GM18873 (cell line): ENCODE measurements at regions not wholly inside any gene's neighbourhood (a gene's known extent, or its start where the extent isn't known, plus 50 kb on each side); places are given as distances from the start of the nearest gene placed in this dataset.
"Not testable (repeated sequence)": the region's sequence is repeated elsewhere in the genome, so short reads cannot be mapped to it uniquely, and the experiment has no call there.

Experiments
- ATAC-seq: cut with Tn5 transposase; IDR thresholded peaks from one replicate; pipeline ENCODE4 v1.9.1; 2021; ENCODE audit warnings: mild to moderate bottlenecking, moderate library complexity, moderate number of reproducible peaks; ENCODE audit not compliant: unreplicated experiment, low FRiP score

DNA sequence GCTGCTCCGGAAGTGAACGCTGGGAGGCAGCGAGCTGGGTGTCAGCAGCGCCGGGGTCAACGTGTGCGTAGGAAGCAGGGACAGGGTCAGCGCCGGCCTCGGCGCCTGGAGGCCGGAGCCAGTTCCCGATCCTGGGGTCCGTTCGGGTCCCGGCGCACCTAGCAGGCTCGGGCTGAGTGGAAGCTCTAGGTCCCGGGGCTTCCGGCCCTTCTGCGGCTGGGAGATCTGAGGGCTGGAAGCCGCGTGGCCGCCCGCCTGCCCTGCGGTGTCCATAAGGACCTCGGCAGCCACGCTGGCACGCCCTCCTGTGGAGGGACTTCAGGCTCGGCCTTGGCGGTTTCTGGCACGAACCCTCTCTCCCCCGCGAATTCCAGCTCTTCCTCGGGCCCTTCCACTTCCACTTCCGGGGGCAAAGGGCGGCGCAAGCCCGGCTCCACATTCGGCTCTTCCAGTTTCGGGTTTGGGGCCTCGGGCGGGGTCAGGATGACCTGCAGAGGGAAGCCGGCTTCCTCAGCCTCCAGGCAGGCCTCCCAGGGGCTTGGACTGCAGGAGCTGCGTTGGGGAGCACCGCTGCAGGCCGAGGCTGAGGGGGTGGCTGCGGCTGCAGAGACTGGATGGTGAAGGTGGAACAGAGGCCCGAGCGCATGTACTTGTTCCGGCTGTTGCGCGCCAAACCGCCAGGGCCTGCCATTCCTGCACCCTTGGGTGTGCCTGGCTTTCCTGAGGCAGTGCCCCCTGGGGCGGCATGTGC lies 146.2 kb downstream of the TMEM121 start:
- not testable (repeated sequence) for ATAC-seq

DNA sequence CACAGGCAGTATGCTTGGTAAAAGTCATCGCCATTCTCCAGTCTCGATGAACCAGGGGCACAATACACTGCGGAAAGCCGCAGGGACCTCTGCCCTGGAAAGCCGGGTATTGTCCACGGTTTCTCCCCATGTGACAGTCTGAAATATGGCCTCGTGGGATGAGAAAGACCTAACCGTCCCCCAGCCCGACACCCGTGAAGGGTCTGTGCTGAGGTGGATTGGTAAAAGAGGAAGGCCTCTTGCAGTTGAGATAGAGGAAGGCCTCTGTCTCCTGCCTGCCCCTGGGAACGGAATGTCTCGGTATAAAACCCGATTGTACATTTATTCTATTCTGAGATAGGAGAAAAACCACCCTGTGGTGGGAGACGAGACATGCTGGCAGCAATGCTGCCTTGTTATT lies 149.1 kb downstream of the TMEM121 start:
- not testable (repeated sequence) for ATAC-seq

DNA sequence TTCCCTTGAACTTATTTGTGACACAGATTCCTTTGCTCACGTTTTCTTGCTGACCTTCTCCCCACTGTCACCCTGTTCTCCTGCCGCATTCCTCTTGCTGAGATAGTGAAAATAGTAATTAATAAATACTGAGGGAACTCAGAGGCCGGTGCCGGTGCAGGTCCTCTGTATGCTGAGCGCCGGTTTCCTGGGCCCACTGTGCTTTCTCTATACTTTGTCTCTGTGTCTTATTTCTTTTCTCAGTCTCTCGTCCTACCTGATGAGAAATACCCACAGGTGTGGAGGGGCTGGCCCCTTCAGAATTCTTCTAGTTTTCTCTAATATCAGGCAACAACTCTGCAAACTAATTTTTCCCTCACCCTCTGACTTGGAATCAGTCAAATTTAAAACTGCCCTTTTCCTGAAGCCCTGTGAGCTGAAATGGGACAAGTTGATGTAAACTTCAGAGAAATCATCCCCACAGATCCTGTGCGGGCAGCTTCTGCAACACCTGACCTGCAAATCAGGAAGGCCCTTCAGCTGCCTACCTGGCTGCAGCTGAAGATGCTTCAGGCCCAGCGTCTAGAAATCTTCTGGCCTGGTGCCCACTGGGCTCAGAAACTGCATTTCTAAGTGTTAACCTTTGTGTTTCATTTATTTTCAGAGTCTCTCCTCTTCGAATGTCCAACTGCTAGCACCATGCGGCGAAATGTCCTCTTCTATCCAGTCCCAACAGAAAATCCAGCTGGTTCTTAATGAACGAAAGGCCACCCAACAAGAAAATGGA lies 149.7 kb downstream of the TMEM121 start:
- not testable (repeated sequence) for ATAC-seq

DNA sequence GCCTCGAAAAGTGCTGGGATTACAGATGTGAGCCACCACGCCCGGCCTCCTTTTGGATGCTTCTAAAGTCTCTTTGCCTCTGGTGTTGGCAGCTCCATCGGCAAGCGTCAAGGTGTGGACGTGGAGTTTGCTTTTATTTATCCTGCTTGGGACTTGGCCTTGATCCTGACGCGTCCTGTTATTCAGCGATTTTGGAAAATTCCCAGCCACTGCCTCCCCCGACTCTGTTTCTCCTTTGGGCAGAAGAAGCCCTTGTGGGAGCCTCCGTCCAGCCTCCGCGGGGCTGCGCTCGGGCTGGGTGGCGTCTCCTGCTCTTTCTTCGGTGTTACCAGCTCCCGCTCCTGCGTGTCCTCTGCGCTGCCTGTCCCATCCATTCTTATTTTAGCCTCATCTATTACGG lies 151.7 kb downstream of the TMEM121 start:
- ATAC-seq, result not testable (repeated sequence)

DNA sequence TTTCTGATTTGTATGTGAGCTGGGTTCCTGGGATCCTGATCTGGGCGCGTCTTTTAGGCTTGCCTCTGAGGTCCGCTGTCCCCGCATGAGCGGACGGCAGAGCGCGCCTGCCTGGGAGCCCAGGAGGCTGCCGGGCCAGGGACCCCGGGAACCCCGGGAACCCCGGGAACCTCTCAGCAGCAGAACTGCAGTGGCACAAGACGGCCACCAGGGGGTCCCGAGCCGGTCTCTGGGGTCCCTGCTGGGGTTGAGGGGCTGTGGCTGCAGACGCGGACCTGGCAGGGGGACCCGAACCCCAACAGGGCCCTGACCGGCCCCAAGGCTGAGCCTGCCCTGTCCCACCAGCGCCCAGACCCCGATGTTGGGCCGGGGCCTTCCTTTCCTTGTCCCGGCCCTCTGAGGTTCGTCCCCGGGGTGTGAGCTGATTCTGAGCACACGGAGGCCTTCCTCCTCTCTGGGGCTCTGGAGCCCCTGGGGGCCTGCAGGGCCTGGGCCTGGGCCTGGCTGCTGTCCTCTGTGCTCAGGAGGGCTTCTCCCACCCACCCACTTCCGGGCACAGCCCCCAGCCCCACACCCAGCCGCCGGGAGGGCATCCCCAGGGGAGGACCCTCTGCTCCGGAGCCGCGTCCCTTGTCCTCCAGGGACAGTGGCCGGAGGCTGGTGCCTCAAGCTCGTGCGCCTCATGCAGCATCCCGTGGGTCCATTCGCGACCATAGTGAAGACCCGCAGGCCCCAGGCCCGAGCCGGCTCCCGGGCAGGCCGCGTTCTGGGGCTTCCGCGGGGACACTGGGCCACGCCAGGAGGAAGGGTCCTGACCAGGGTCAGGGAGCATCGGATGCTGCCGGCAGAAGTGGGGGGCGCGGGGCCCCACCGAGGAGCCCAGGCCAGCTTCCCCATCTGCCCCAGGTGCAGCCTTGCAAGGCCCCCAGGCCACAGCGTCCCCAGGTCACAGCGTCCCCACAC lies 152.9 kb downstream of the TMEM121 start:
- ATAC-seq, result peak; percentile 5

DNA sequence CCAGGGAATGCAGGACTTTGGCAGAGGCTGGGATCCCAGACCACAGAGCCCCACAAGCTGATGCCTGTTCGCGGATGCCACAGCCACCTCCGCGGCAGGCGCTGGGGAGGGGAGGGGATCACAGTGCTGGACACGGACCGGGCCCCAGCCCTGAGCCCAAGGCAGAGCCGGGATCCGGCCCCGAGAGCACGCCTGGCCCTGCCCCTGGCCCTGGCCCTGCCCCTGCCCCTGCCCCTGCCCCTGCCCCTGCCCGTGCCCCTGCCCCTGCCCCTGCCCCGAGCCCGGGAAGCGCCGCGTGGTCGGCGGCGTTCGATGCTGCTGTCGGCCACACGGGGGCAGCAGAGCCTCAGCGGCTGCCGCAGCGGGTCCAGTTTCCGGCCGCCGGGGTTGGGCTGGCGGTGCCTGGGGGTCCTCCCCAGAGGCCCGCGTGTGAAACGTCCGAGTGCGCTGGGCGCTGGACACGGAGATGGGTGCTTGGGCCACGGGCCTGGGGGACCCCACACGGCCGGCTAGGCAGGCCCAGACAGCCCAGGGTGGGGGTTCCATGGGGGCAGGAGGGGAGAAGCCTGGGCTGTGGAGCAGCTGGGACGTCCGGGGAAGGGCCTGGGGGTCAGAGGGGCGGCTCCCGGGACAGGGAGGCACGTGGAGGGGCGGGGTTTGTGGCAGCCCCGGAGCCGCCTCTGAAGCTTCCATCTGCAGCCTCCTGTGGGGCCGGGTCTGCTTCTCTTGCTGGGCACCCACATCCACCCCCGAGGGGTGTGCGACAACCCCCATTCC lies 153.8 kb downstream of the TMEM121 start:
- ATAC-seq, result peak; percentile 33

DNA sequence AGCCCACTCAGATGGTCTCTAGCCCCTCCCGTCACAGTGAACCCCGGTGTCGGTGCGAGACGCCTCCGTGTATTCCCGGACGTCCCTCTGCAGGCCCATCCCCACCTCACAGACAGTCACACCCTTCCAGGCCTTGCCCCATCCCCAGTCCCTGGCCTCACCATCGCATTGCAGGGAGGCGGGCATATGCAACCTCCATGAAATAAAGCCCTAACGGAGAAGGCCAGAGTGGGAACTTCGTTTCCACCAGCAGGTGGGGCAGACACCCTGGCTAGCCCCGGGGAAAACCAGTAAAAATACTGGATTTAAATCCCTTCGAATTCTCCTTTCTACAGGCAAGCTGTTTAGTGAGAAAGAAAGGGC lies 154.3 kb downstream of the TMEM121 start:
- peak; percentile 33 for ATAC-seq

DNA sequence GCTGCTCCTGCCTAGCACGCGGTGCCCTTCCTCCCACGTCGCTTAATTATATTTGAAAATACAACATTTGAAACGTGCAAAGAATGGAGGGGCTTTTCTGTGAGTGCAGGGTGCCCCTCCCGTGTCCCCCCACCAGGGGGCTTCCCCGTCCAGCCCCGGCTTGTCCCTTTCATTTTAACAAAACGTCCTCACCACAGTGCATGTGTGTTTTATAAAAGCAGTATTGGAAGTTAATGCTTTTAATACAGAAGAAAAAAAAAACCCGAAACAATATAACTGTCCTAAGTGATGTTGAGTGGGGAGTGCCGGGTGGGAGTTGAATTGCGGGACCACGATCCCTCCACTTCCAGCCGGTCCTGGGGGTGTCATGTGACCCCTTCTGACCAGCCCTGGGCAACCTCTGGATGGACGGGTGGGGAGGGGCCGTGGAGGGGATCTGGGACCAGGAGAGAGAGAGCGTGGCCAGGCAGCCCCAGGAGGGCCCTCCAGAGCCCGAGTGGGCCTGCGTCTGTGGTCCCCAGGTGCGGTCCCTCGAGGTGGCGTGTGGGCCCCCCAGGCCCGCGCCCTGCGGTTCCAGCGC lies 155.3 kb downstream of the TMEM121 start:
- ATAC-seq, result not testable (repeated sequence)

DNA sequence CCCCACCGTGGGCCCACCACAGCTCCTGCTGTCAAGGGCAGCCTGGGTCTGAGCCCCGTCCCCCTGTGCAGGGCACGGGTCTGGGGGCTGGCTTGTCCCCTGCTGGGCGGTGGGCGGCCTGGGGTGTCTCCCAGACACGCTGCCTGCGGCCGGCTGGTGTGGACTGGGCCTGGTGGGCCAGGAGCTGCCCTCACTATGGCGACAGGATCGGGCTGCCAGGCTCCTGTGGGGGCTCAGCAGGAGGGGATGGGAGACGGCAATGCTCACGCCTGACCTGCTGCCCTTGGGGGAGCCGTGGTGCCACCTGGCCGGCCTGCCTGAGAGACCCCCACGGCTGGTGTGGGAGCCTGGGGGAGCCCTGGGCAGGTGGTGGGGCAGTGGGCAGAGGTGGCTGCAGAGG lies 156.1 kb downstream of the TMEM121 start:
- ATAC-seq, result not testable (repeated sequence)

DNA sequence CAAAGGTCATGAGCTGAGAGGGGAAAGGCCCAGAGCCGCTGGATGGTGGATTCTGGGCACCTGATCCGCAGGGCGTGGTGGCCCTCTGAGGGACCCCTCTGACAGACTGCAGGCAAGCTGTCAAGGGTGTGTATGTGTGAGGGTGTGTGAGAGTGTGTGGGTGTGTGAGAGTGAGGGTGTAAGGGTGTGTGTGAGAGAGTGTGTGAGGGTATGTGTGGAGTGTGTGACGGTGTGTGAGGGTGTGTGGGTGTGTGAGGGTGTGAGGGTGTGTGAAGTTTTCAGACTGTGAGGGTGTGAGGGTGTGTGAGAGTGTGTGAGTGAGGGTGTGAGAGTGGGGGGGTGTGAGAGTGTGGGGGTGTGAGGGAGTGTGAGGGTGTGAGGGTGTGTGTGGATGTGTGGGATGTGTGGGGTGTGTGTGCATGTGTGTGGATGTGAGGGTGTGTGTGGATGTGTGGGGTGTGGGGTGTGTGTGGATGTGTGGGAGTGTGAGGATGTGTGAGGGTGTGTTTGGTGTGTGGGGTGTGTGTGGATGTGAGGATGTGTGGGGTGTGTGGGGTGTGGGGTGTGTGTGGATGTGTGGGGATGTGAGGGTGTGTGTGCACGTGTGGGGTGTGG lies 156.7 kb downstream of the TMEM121 start:
- ATAC-seq, result no peak

DNA sequence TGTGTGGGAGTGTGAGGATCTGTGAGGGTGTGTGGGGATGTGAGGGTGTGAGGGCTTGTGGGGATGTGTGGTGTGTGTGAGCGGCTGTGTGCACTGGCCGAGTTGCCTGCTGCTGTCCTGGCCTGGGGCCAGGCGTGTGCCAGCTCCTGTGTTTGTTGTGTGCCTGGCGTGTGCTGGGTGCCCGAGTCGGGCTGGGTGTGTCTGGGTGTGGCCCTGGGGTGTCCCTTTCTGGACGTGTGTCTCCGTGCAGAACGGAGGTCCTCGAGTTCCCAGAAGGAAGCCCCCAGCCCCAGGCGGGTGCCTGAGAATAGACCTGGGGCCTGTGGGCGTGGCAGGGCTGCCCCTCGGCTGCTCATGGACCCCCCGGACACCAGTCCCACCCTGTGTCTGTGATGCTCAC lies 157.7 kb downstream of the TMEM121 start:
- ATAC-seq, result not testable (repeated sequence)

DNA sequence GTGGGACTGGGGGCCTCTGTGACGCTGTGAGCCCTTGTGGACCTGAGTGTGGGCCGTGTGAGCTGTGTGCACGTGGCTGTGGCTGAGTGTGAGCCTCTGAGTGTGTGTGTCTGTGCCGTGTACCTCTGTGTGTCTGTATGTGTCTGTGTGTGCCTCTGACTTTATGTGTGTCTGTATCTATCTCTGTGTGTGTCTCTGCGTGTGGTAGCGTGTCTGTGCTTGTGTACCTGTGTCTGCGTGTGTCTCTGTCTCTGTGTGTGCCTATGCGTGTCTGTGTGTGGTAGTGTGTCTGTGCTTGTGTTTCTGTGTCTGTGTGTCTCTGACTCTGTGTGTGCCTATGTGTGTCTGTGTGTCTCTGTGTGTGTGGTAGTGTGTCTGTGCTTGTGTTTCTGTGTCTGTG lies 158.2 kb downstream of the TMEM121 start:
- not testable (repeated sequence) for ATAC-seq

DNA sequence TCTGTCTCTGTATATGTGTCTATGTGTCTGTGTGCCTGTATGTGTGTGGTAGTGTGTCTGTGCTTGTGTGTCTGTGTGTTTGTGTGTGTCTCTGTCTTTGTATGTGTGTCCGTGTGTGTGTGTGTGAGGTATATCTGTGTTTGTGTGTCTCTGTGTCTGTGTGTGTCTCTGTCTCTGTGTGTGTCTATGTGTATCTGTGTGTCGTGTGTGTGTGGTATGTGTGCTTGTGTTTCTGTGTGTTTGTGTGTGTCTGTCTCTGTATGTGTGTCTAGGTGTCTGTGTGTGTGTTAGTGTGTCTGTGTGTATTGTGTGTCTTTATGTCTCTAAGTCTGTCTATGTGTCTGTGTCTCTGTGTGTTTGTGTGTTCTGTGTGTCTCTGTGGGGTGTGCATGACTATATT lies 158.6 kb downstream of the TMEM121 start:
- ATAC-seq, result no peak

DNA sequence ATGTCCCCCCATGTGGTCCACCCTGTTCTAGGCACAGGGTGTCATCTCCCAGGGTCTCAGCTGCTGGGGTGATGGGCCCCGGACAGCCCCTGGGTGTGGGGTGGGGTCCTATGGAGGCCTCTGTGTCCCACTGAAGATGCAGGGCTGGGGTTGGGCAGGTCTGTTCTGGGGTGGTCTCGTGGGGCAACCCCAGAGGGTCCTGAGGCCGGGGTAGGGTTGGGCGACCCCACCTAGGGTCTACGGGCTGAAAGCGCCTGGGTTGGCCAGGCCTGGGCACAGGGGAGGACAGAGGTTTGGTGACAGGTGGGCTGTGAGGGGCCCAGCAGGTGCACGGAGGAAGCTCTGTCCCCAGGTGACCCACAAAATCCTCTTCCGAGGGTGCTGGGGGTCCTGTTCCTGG lies 159.2 kb downstream of the TMEM121 start:
- not testable (repeated sequence) for ATAC-seq

DNA sequence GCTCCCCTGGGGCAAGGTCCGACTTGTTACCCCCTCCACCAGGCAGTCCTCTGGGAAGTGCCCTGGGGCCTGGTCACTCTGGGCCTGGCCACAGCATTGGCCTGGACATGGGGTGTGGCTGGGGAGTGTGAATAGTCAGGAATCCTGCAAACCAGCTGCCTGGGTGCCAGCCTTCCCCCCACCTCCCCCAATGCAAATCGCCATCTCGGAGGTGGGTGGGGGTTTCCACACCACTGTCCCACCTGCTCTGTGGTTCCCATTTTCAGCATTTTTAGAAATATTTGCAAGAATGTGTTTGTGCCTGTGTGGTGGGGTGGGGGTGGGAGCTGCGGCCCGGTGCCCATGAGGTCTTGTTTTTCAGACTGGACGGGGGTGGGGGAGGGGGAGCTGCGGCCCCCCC lies 159.7 kb downstream of the TMEM121 start:
- not testable (repeated sequence) for ATAC-seq

DNA sequence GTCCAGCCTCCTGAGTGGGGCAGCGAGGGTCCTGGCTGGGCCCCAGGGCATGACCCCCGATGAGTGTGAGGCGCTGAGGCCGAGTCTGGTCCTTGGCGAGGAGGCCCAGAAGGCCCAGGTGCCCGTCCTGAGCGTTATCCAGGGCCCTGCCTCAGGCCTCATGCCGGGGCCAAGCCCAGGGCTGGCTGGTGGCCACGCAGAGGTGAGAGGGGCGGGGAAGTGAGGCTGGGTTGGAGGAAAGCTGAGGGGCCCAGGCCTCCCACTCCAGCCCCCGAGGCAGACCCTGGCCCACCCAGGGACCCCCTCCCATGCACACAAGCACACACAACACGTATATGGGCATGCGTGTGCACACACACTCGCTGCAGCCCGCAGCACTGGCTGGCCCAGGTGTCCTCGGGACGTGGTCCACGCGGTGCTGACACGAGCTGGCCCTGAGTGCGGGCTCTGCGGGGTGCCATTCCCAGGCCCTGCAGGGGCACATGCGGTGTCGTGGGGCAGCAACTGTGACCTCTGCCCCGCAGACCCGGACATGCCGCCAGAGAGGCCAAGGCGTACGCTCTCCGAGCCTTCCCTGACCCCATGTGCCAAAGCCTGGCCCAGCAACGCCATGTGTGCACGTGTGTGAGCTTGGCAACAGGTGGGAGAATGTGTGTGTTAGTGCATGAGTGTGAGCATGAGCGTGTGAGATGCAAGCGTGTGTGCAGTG lies 160.2 kb downstream of the TMEM121 start:
- not testable (repeated sequence) for ATAC-seq

DNA sequence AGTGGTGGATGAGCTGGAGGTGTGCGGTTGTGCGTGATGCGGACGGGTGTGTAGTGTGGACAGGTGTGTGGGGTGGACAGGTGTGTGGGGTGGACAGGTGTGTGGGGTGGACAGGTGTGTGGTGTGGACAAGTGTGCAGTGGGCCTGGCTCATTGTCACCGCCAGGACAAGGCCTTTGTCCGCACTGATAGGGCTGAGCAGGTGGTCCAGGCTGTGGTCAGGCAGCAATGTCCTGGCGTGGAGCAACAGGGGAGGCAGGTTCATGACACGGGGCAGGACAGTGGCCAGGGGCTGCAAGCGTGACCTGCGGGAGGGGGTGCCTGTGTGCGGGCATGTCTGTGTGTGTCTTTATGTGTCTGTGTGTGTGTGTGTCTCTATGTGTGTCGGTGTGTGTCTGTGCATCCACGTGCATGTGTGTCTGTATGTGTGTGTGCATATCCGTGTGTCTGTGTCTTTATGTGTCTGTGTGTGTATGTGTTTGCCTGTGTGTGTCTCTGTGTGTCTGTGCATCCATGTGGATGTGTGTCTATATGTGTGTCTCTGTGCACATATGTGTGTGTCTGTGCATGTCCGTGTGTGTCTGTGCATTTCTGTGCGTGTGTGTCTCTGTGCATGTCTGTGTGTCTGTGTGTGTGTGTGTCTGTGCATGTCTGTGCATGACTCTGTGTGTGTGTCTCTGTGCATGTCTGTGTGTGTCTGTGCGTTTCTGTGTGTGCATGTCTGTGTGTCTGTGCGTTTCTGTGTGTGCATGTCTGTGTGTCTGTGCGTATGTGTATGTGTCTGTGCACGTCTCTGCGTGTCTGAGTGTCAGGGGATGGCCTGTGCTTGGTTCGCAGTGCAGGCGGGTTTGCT lies 161.0 kb downstream of the TMEM121 start:
- ATAC-seq, result not testable (repeated sequence)

DNA sequence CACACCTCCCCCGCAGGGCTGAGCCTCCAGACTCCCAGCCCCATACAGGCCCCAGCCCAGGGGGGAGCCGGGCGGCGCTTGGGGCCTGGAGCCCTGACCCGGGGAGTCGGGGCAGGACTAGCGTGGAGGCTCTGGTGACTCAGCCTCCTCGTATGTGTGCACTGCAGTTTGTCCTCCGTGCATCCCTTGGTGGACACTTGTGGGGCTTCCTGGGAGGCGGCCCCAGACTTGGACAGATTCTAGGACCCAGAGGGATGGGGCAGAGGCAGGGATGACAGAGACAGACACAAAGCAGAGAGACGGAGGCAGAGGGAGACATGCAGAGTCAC lies 161.6 kb downstream of the TMEM121 start:
- ATAC-seq, result not testable (repeated sequence)
